ENCODE measurements at regions not wholly inside any gene's neighbourhood (a gene's known extent, or its start where the extent isn't known, plus 50 kb on each side); places are given as distances from the start of the nearest gene placed in this dataset.

GRCh38 chr3:176155012-176155411 lies 1042.3 kb downstream of the TBL1XR1 start:
- ATAC-seq (no peak), DNase-seq (ENCODE audit: low spot score) (no peak)
- H3K4me1 Mint-ChIP-seq, result no peaks in the 10 kb centered on the region
- ChIA-PET POLR2A (interaction anchor here (0.6 kb wide), 1 partner anchor 35 kb away, joined by 4 read pairs; no protein-coding TSS in a partner anchor), CTCF (no interaction called here)
- TF ChIP-seq GTF2I (CRISPR knock-in tag; conservative IDR thresholded peaks at IDR 0.05) (no peak), FOXJ3 (CRISPR knock-in tag; IDR thresholded peaks at IDR 0.05; ENCODE audit: borderline replicate concordance) (no peak), ATF2 (CRISPR knock-in tag; IDR thresholded peaks at IDR 0.05; ENCODE audit: borderline replicate concordance, low read depth) (no peak), AFF4 (CRISPR knock-in tag; IDR thresholded peaks at IDR 0.05; ENCODE audit: borderline replicate concordance) (no peak)
- H3K27ac Mint-ChIP-seq, result no peak overlapping the region
- H3K9me3 Mint-ChIP-seq, result peaks cover 17% of the 10 kb centered on the region
- H3K36me3 Mint-ChIP-seq, result peaks cover 6% of the 10 kb centered on the region
- H3K27me3 Mint-ChIP-seq (ENCODE audit: low read depth), result no peaks in the 10 kb centered on the region
- no peak overlapping the region for H3K4me3 Mint-ChIP-seq

- DNase-seq (ENCODE audit: low spot score), result no peak
- POLR2A ChIA-PET, result no interaction called here
- Mint-ChIP-seq H3K4me1 (no peaks in the 10 kb centered on the region), H3K36me3 (no peaks in the 10 kb centered on the region), H3K4me3 (no peak overlapping the region), H3K27ac (no peak overlapping the region), H3K27me3 (ENCODE audit: low read depth) (no peaks in the 10 kb centered on the region), H3K9me3 (no peaks in the 10 kb centered on the region)
- no peak for ATAC-seq
- CTCF ChIA-PET, result no interaction called here
- TF ChIP-seq KAT7 (CRISPR knock-in tag; IDR thresholded peaks at IDR 0.05; ENCODE audit: borderline replicate concordance) (no peak), ZNF671 (CRISPR knock-in tag; IDR thresholded peaks at IDR 0.05) (no peak), SOX15 (CRISPR knock-in tag; IDR thresholded peaks at IDR 0.05) (no peak), NR3C1 (CRISPR knock-in tag; conservative IDR thresholded peaks at IDR 0.05; ENCODE audit: low read depth) (no peak)
Measured at GRCh38 chr3:176149567-176149966, 1047.7 kb downstream of the TBL1XR1 start.

- H3K4me3 Mint-ChIP-seq, result no peak overlapping the region
- DNase-seq (ENCODE audit: low spot score), result no peak
- no peaks in the 10 kb centered on the region for H3K9me3 Mint-ChIP-seq
- ChIA-PET CTCF (no interaction called here), POLR2A (no interaction called here)
- no peaks in the 10 kb centered on the region for H3K36me3 Mint-ChIP-seq
- no peaks in the 10 kb centered on the region for H3K27me3 Mint-ChIP-seq (ENCODE audit: low read depth)
- no peaks in the 10 kb centered on the region for H3K4me1 Mint-ChIP-seq
- no peak overlapping the region for H3K27ac Mint-ChIP-seq
- no peak for ATAC-seq
- TF ChIP-seq MXD4 (CRISPR knock-in tag; IDR thresholded peaks at IDR 0.05; ENCODE audit: borderline replicate concordance) (no peak), ERG (CRISPR knock-in tag; IDR thresholded peaks at IDR 0.05) (no peak), E2F5 (CRISPR knock-in tag; IDR thresholded peaks at IDR 0.05) (no peak), ZBTB43 (CRISPR knock-in tag; IDR thresholded peaks at IDR 0.05) (no peak), FOXK1 (CRISPR knock-in tag; IDR thresholded peaks at IDR 0.05) (no peak), CBFB (CRISPR knock-in tag; IDR thresholded peaks at IDR 0.05; ENCODE audit: low read depth) (no peak), IRF2 (CRISPR knock-in tag; IDR thresholded peaks at IDR 0.05; ENCODE audit: borderline replicate concordance, low read depth) (no peak), JUN (CRISPR knock-in tag; IDR thresholded peaks at IDR 0.05) (no peak), ATF6 (CRISPR knock-in tag; IDR thresholded peaks at IDR 0.05) (no peak), MAX (CRISPR knock-in tag; IDR thresholded peaks at IDR 0.05) (no peak), PRRX2 (CRISPR knock-in tag; IDR thresholded peaks at IDR 0.05) (no peak), CTCF (IDR thresholded peaks at IDR 0.05) (no peak), ZNF317 (CRISPR knock-in tag; IDR thresholded peaks at IDR 0.05; ENCODE audit: borderline replicate concordance, low read depth) (no peak)
Measured at GRCh38 chr3:176147251-176147650, 1050.0 kb downstream of the TBL1XR1 start.

Measured in WTC11 (cell line).